Calu3 (cell line): ENCODE measurements at regions not wholly inside any gene's neighbourhood (a gene's known extent, or its start where the extent isn't known, plus 50 kb on each side); places are given as distances from the start of the nearest gene placed in this dataset.

Source experiments
- BruUV-seq: library from RNA; stranded (reverse); fragments of 400-500 nt; replicated peaks from 2 replicates; lab custom pipeline; 2021; lab: Mats Ljungman, UMichigan
- CTCF ChIA-PET: fragments of 300-600 bp; sonication (Branson Sonifier 250); formaldehyde crosslinking; loops from one replicate; lab custom pipeline; 2022; ENCODE audit warnings: antibody characterized with exemption; lab: Charles Lee
- DNase-seq: peaks from one replicate; pipeline ENCODE4 v3.0.0; 2022
- H3K27ac Mint-ChIP-seq: one replicate; pipeline ENCODE4 v1.8.0; 2022; ENCODE audit warnings: mixed read lengths; ENCODE audit not compliant: unreplicated experiment
- H3K27me3 Mint-ChIP-seq: one replicate; pipeline ENCODE4 v1.8.0; 2022; ENCODE audit warnings: mixed read lengths; ENCODE audit not compliant: unreplicated experiment
- H3K36me3 Mint-ChIP-seq: one replicate; pipeline ENCODE4 v1.8.0; 2022; ENCODE audit warnings: mild to moderate bottlenecking, moderate library complexity, mixed read lengths; ENCODE audit not compliant: insufficient read depth, unreplicated experiment
- H3K4me1 Mint-ChIP-seq: one replicate; pipeline ENCODE4 v1.8.0; 2022; ENCODE audit warnings: mild to moderate bottlenecking, low read depth, mixed read lengths; ENCODE audit not compliant: unreplicated experiment
- H3K4me3 Mint-ChIP-seq: one replicate; pipeline ENCODE4 v1.8.0; 2022; ENCODE audit warnings: mild to moderate bottlenecking, low read depth, moderate library complexity, mixed read lengths; ENCODE audit not compliant: unreplicated experiment
- H3K9me3 Mint-ChIP-seq: one replicate; pipeline ENCODE4 v1.8.0; 2022; ENCODE audit warnings: low read depth, mixed read lengths; ENCODE audit not compliant: unreplicated experiment
- CTCF ChIP-seq: fragments of 200-600 bp; IDR thresholded peaks from one replicate; pipeline ENCODE4 v1.8.0; 2022; ENCODE audit warnings: antibody characterized with exemption; ENCODE audit not compliant: unreplicated experiment
- intact Hi-C: fragments of 100-400 bp; cut with micrococcal nuclease; formaldehyde crosslinking; loops from one replicate; pipeline ENCODE4 v1.10.0; 2022; ENCODE audit not compliant: unreplicated experiment

GRCh38 chr3:139226731-139227130, 117.1 kb upstream of the MRPS22 start:
- DNase-seq: no peak
- Mint-ChIP-seq H3K27ac (no peak overlapping the region), H3K4me3 (no peak overlapping the region), H3K27me3 (peaks cover 12% of the 10 kb centered on the region), H3K9me3 (no peaks in the 10 kb centered on the region), H3K36me3 (no peaks in the 10 kb centered on the region), H3K4me1 (no peaks in the 10 kb centered on the region)
- intact Hi-C loops: no loop called here
- no peak for TF ChIP-seq CTCF
- BruUV-seq: no TSS peak
- CTCF ChIA-PET: no interaction called here

GRCh38 chr3:139227165-139227564, 116.7 kb upstream of the MRPS22 start:
- DNase-seq: no peak
- Mint-ChIP-seq H3K9me3 (no peaks in the 10 kb centered on the region), H3K36me3 (no peaks in the 10 kb centered on the region), H3K4me1 (no peaks in the 10 kb centered on the region), H3K27me3 (peaks cover 9% of the 10 kb centered on the region), H3K4me3 (no peak overlapping the region), H3K27ac (no peak overlapping the region)
- no TSS peak for BruUV-seq
- intact Hi-C loops: no loop called here
- CTCF ChIA-PET: no interaction called here
- TF ChIP-seq CTCF: no peak

GRCh38 chr3:139227827-139228226, 116.0 kb upstream of the MRPS22 start:
- CTCF ChIA-PET: interaction anchor here (0.6 kb wide), 1 partner anchor 276 kb away, joined by 3 read pairs; no protein-coding TSS in a partner anchor
- intact Hi-C loops: no loop called here
- Mint-ChIP-seq H3K4me3 (no peak overlapping the region), H3K9me3 (no peaks in the 10 kb centered on the region), H3K36me3 (no peaks in the 10 kb centered on the region), H3K4me1 (no peaks in the 10 kb centered on the region), H3K27me3 (peaks cover 2% of the 10 kb centered on the region), H3K27ac (no peak overlapping the region)
- no peak for TF ChIP-seq CTCF
- no peak for DNase-seq
- BruUV-seq: no TSS peak

- no peaks in the 10 kb centered on the region for H3K9me3 Mint-ChIP-seq
- no TSS peak for BruUV-seq
- H3K4me1 Mint-ChIP-seq: no peaks in the 10 kb centered on the region
- no peaks in the 10 kb centered on the region for H3K36me3 Mint-ChIP-seq
- no peak for DNase-seq
- no peak overlapping the region for H3K4me3 Mint-ChIP-seq
- intact Hi-C loops: no loop called here
- TF ChIP-seq CTCF: no peak
- H3K27me3 Mint-ChIP-seq: no peaks in the 10 kb centered on the region
- CTCF ChIA-PET: interaction anchor here (2.3 kb wide), 1 partner anchor 10 kb away, joined by 8 read pairs; no protein-coding TSS in a partner anchor
- H3K27ac Mint-ChIP-seq: no peak overlapping the region
Measured at GRCh38 chr3:139230391-139230790, 113.4 kb upstream of the MRPS22 start.
